Esophagus muscularis mucosa (tissue), 3 donors: ENCODE measurements at regions not wholly inside any gene's neighbourhood (a gene's known extent, or its start where the extent isn't known, plus 50 kb on each side); places are given as distances from the start of the nearest gene placed in this dataset.

Source experiments
- CTCF ChIP-seq, 3 experiments: fragments of 200-600 bp in 2 of 3; fragments of 450-650 bp in 1 of 3; sonication (generic) in 2 of 3; IDR thresholded peaks; one replicate each; pipeline ENCODE4 v1.5.1; 2017 to 2019; ENCODE audit warnings: antibody characterized with exemption in 3 of 3, mild to moderate bottlenecking in 2 of 3, moderate library complexity in 1 of 3
- POLR2A ChIP-seq: fragments of 450-650 bp; IDR thresholded peaks from one replicate; pipeline ENCODE4 v1.6.1; 2017; ENCODE audit warnings: antibody characterized with exemption, moderate library complexity, mild to moderate bottlenecking, low read depth
- POLR2AphosphoS5 ChIP-seq, 2 donors: sonication (generic); formaldehyde crosslinking; IDR thresholded peaks; one replicate each; pipeline ENCODE4 v1.6.1; 2017; ENCODE audit warnings: antibody characterized with exemption in 2 of 2

DNA sequence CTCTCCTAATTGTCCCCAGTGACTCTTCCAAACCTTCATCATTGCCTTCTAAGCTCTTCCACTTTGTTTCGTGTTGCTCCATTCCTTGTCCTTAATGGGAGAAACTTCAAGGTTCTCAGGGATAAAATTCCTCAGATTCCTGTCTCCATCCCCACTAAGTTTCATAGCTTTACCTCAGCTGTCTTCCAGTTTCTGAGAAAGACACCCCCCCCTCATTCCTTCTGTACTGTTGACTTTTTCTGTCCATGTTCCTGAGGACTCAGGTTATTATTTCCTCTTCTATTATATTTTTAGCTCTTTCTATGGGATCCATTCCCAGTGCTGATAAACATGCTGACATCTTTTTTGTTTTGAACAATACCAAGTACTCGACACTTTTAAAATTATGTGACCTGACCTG lies 215.3 kb upstream of the PTGFR start:
- TF ChIP-seq CTCF (IDR thresholded peaks at IDR 0.05) (no peak), POLR2AphosphoS5 (IDR thresholded peaks at IDR 0.05) (no peak), POLR2A (no peak)
